Nephron (organoid): ENCODE measurements at regions not wholly inside any gene's neighbourhood (a gene's known extent, or its start where the extent isn't known, plus 50 kb on each side); places are given as distances from the start of the nearest gene placed in this dataset.

ENCODE experiments used
- H3K27ac Mint-ChIP-seq, 3 experiments: 2 replicates each; pipeline ENCODE4 v1.8.0; 2020; ENCODE audit warnings: mixed read lengths in 3 of 3, mild to moderate bottlenecking in 2 of 3, moderate library complexity in 1 of 3
- H3K27me3 Mint-ChIP-seq: 2 replicates; pipeline ENCODE4 v1.8.0; 2021; ENCODE audit warnings: low read depth, mild to moderate bottlenecking, moderate library complexity, mixed read lengths
- H3K36me3 Mint-ChIP-seq: 2 replicates; pipeline ENCODE4 v1.8.0; 2020; ENCODE audit warnings: low read depth, mixed read lengths
- H3K4me1 Mint-ChIP-seq: 2 replicates; pipeline ENCODE4 v1.8.0; 2020; ENCODE audit warnings: mixed read lengths
- H3K4me3 Mint-ChIP-seq, 3 experiments: 2 replicates each; pipeline ENCODE4 v1.8.0; 2020; ENCODE audit warnings: mild to moderate bottlenecking in 3 of 3, mixed read lengths in 3 of 3, moderate library complexity in 2 of 3
- H3K9me3 Mint-ChIP-seq: 2 replicates; pipeline ENCODE4 v1.8.0; 2020; ENCODE audit warnings: mixed read lengths
- CTCF ChIP-seq, 3 experiments: fragments of 200-600 bp; sonication (generic); IDR thresholded peaks; one replicate each; pipeline ENCODE4 v1.5.0; 2021; ENCODE audit warnings: antibody characterized with exemption in 3 of 3; ENCODE audit not compliant: unreplicated experiment in 3 of 3

DNA sequence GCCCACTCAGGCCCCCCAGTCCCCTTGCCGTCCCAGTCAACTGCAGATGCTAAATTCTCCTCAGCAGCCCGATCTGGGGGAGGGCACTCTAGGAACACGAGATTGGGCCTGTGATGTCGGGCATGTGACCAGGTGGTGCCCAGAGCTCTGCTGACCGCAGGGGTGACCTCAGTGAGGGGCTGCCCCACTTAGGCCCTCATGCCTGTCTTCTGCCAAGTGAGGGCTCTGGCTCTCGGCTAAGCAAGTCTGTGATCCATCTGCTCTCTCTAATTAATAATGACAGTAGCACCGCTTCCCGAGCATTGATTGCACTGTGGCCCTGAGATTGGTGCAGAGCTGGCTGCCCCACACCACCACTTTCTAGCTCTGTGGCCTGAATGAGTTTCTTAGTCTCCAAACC, 138.8 kb downstream of the MRM1 start:
- H3K36me3 Mint-ChIP-seq, result no peaks in the 10 kb centered on the region
- peaks cover 4% of the 10 kb centered on the region for H3K9me3 Mint-ChIP-seq
- H3K4me1 Mint-ChIP-seq, result no peaks in the 10 kb centered on the region
- no peak for TF ChIP-seq CTCF (IDR thresholded peaks at IDR 0.05; ENCODE audit: unreplicated experiment in 3 of 3)
- H3K27ac Mint-ChIP-seq, result no peak overlapping the region
- H3K4me3 Mint-ChIP-seq, result no peak overlapping the region
- H3K27me3 Mint-ChIP-seq, result peaks cover 19% of the 10 kb centered on the region

GRCh38 chr17:36741019-36741902, 139.9 kb downstream of the MRM1 start:
- Mint-ChIP-seq H3K27me3 (peaks cover 12% of the 10 kb centered on the region), H3K27ac (peak overlapping the region in 1 of 3 experiments; percentile 56), H3K4me1 (no peaks in the 10 kb centered on the region), H3K36me3 (no peaks in the 10 kb centered on the region), H3K4me3 (no peak overlapping the region), H3K9me3 (peaks cover 4% of the 10 kb centered on the region)
- no peak for TF ChIP-seq CTCF (IDR thresholded peaks at IDR 0.05; ENCODE audit: unreplicated experiment in 3 of 3)

DNA sequence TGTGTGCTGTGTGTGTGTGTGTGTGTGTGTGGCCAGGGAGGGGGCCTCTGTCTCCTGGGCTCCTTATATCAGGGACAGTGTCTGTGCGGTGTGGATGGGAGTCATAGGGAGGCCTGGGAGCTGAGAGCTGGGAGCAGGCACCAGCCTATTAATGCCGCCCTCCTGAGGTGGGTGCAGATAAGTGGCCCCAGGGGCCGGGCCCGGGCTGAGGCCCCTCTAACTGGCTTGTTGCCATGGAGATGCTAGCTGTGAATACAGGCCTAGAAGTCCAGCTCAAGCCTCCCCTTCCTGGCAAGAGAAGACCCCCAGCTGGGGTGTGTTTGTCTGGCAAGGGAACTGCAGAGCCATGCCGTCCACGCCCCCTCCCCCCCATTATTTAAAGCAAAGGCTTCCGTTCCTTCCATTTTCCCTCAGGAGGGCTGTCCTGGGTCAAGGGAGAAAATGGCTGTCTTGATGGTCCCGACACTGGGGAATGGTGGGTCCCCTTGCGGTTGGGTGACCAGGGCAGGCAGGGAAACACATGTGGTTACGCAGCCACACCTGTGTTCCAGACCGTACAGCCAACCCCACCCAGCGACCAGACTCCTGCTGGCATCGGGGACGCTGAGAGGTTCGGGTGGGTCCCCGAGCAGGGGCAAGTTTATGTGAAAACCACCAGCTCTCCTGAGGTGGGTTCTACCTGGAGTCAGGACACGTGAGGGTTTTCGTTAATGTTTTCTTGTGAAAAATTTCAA, 141.1 kb downstream of the MRM1 start:
- Mint-ChIP-seq H3K4me3 (no peak overlapping the region), H3K4me1 (no peaks in the 10 kb centered on the region), H3K9me3 (peaks cover 4% of the 10 kb centered on the region), H3K27ac (peak overlapping the region in 2 of 3 experiments; percentile 2 to 75), H3K27me3 (peaks cover 13% of the 10 kb centered on the region), H3K36me3 (no peaks in the 10 kb centered on the region)
- no peak for TF ChIP-seq CTCF (IDR thresholded peaks at IDR 0.05; ENCODE audit: unreplicated experiment in 3 of 3)

DNA sequence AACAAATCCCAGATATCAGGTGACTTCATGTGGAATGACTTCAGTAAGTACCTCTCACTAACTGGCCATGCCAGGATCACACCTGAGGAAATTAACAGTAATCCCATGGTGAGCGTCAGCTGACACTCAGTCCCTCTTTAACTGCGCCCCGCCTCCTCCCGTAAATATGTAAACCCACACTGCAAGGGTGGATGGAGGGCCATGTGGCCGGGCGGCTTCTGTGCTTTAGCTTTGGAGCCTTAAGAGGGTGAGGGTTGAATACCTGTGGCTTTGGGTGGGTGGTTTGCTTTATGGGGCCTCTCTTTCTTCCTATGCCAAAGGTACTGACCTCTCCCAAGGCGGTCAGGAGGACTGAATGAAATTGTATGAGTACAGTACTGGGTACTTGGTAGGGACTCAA, 141.7 kb downstream of the MRM1 start:
- Mint-ChIP-seq H3K9me3 (peaks cover 4% of the 10 kb centered on the region), H3K4me3 (no peak overlapping the region), H3K27ac (peak overlapping the region in 1 of 3 experiments; percentile 75), H3K4me1 (no peaks in the 10 kb centered on the region), H3K36me3 (no peaks in the 10 kb centered on the region), H3K27me3 (peaks cover 13% of the 10 kb centered on the region)
- TF ChIP-seq CTCF (IDR thresholded peaks at IDR 0.05; ENCODE audit: unreplicated experiment in 3 of 3), result no peak

DNA sequence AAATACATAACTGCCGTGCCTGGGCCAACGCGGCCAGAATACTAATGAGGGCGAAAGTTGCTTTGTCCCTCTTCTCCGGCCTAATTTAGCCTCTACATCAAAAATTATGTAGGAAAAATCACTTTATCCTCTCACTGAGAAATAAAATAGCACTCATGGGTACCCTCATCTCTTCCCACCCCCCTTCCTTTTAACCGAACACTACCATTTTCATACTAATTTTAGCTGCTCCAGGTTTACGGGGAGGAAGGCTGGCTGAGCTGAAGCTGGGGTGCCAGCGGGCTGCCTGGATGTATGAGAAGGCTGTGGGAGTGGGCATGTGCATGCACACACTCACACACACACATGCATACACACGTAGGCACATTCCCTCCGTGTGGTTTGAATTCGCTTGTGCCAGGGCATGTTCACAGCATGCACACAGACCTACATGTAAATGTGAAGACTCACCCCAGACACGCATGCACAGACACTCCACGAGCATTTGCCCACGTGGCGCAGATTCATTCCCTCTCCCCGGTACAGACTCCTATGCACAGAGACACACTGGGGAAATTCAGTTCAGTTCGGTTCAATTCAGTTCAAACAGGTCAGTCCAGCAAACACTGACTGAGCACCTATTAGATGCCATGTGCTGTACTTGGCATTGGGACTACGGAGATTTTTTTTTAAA, 145.1 kb downstream of the MRM1 start:
- no peak overlapping the region for H3K27ac Mint-ChIP-seq
- peaks cover 4% of the 10 kb centered on the region for H3K9me3 Mint-ChIP-seq
- peaks cover 31% of the 10 kb centered on the region for H3K27me3 Mint-ChIP-seq
- H3K4me1 Mint-ChIP-seq, result no peaks in the 10 kb centered on the region
- TF ChIP-seq CTCF (IDR thresholded peaks at IDR 0.05; ENCODE audit: unreplicated experiment in 3 of 3), result no peak
- no peaks in the 10 kb centered on the region for H3K36me3 Mint-ChIP-seq
- H3K4me3 Mint-ChIP-seq, result no peak overlapping the region
